ENCODE measurements at regions not wholly inside any gene's neighbourhood (a gene's known extent, or its start where the extent isn't known, plus 50 kb on each side); places are given as distances from the start of the nearest gene placed in this dataset.
"Not testable (repeated sequence)": the region's sequence is repeated elsewhere in the genome, so short reads cannot be mapped to it uniquely, and the experiment has no call there.

DNA sequence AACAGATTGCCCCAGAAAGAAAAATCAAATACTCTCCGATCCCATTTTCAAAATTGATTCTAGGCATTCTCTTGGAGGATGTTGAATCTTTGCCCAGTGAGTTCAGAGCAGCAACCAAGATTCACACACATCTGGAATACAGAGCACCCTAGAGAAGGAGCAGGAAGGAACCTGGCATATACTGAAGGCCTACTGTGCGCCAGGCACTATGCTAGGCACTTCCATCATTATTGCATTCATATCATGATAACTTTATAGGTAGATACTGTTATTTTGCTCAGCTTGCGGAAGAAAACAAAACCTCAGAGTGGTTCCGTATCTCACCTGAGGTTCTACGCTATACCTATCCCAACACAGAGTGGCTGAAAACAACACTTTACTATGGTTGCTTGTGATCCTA is 160.3 kb upstream of the SERTAD2 start:
- no peak overlapping the region for H3K4me3 ChIP-seq (ENCODE audit: low read depth, low read length)
- TF ChIP-seq, protein P1, sequence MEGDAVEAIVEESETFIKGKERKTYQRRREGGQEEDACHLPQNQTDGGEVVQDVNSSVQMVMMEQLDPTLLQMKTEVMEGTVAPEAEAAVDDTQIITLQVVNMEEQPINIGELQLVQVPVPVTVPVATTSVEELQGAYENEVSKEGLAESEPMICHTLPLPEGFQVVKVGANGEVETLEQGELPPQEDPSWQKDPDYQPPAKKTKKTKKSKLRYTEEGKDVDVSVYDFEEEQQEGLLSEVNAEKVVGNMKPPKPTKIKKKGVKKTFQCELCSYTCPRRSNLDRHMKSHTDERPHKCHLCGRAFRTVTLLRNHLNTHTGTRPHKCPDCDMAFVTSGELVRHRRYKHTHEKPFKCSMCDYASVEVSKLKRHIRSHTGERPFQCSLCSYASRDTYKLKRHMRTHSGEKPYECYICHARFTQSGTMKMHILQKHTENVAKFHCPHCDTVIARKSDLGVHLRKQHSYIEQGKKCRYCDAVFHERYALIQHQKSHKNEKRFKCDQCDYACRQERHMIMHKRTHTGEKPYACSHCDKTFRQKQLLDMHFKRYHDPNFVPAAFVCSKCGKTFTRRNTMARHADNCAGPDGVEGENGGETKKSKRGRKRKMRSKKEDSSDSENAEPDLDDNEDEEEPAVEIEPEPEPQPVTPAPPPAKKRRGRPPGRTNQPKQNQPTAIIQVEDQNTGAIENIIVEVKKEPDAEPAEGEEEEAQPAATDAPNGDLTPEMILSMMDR (IDR thresholded peaks at IDR 0.05; ENCODE audit: insufficient read depth, low read depth, low read length) = no peak
- DNase-seq (ENCODE audit: low read depth) = no peak

DNA sequence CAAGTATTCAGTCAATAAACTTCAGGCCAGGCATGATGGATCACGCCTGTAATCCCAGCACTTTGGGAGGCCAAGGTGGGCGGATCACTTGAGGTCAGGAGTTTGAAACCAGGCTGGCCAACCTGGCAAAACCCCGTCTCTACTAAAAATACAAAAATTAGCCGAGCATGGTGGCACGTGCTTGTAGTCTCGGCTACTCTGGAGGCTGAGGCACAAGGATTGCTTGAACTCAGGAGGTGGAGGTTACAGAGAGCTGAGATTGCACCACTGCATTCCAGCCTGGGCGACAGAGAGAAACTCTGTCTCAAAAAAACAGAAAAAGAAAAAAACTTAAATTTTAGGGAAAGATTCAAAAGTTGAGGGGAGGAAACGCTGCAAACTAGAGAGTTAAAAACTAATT is 162.8 kb upstream of the SERTAD2 start:
- not testable (repeated sequence) for H3K4me3 ChIP-seq (ENCODE audit: low read depth, low read length); DNase-seq (ENCODE audit: low read depth)

DNA sequence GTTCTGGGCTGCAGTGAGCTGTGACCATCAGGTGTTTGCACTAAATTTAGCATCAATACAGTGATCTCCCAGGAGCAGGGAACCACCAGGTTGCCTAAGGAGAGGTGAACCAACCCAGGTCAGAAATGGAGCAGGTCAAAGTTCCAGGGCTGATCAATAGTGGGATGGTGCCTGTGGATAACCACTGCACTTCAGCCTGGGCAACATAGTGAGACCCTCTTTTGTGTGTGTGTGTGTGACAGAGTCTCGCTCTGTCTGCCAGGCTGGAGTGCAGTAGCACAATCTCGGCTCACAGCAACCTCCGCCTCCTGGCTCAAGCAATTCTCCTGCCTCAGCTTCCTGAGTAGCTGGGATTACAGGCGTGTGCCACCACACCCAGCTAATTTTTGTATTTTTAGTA is 163.7 kb upstream of the SERTAD2 start:
- DNase-seq (ENCODE audit: low read depth) = no peak
- TF ChIP-seq, protein P1 (IDR thresholded peaks at IDR 0.05; ENCODE audit: insufficient read depth, low read depth, low read length) = no peak
- H3K4me3 ChIP-seq (ENCODE audit: low read depth, low read length) = no peak overlapping the region

DNA sequence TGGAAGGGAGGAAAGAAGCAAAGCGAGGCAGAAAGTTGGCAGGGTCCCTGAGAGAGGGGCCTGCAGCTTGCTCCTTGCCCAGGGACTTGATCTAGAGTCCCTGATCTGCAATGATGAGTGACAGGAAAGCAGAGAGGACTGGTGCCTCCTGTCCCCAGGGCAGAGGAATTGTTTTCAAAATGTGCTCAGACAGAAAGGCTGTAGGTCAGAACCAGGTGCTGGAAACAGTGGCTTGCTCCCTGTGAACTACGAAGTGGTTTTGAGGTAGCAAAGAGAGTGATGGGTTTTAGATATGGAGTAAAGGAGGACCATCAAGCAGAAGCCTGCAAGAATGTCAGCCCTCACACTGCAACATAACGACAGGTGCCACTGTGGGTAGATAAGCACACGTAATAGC is 164.9 kb upstream of the SERTAD2 start:
- no peak overlapping the region for H3K4me3 ChIP-seq (ENCODE audit: low read depth, low read length)
- DNase-seq (ENCODE audit: low read depth) = no peak
- TF ChIP-seq, protein P1 (IDR thresholded peaks at IDR 0.05; ENCODE audit: insufficient read depth, low read depth, low read length) = no peak

DNA sequence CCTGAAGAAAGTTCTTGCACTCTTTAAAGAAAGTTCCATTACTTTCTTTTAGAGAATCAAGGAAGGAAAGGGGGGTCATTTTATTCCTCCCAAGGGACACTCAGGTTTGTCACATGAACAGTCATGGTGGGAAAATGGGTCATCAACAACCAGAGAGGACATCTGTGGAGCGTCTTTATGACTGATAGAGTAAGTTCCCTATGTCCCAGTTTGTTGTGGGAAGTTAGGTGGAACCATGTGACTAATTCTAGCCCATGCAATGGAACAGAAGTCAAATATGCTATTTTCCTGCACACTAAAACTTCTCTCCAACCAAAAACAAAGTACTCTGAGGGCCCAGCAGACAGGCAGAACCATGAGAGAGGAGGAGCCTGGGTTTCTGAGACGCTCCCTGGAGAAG is 165.6 kb upstream of the SERTAD2 start:
- TF ChIP-seq, protein P1 (IDR thresholded peaks at IDR 0.05; ENCODE audit: insufficient read depth, low read depth, low read length) = no peak
- H3K4me3 ChIP-seq (ENCODE audit: low read depth, low read length) = no peak overlapping the region
- no peak for DNase-seq (ENCODE audit: low read depth)

DNA sequence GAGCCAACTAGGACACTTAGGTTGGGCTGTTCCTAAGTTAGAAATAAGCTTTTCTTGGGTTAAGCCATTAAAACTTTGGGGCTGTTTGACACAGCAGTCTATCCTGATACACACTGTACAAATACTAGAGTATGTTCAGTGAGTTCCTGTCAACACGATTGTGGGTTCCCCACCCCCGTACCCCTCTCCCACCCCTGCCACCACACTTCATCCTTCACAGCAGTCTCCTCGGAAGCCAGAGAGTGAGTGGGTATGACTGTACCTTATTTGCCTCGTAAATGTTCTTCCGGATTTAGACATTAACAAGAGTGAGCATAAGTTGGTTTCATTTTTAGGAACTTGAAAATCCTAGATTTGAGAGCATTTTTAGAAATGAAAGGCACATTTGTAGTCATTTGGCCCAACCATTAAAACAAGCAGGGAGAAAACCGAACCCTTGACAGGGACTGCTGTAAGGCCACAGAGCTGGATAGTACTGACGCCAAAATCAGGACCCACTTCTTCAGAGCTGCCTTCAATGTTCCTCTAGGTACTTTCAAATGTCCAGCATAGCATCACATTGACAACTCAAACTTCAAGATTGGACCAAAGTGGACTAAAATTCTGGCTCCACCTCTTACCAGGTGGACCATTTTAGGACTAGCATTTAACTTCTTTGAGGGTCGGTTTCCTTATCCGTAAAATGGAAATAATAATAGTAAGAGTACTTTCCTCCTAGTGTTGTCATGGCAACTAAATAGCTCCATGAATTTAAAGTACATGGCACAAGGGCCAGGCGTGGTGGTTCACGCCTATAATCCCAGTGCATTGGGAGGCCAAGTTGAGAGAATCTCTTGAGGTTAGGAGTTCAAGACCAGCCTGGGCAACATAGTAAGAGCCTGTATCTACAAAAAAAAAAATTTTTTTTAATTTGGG is 166.3 kb upstream of the SERTAD2 start:
- no peak overlapping the region for H3K4me3 ChIP-seq (ENCODE audit: low read depth, low read length)
- peak; percentile 30 for DNase-seq (ENCODE audit: low read depth)
- TF ChIP-seq, protein P1 (IDR thresholded peaks at IDR 0.05; ENCODE audit: insufficient read depth, low read depth, low read length) = no peak

DNA sequence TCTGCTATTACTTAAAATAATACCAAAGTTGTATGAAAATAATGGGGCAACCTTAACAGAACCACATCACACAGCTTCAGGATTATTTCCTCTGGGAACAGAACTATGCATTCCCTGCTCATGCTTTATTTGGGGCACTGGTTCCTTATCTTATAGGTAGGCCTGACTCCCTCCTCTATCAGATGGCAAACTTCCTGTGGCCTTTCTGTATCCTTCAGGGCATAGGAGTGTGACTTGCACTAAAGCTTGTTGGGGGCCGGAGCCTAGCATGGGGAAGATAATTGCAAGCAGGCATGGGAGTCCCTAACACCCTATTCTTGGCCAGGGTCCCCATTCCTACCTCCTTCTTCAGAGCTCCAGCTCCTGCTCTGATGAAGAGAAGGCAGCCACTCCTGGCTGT is 167.2 kb upstream of the SERTAD2 start:
- no peak for DNase-seq (ENCODE audit: low read depth)
- TF ChIP-seq, protein P1 (IDR thresholded peaks at IDR 0.05; ENCODE audit: insufficient read depth, low read depth, low read length) = no peak
- H3K4me3 ChIP-seq (ENCODE audit: low read depth, low read length) = no peak overlapping the region

Measured in fibroblast of villous mesenchyme (primary cell).